ENCODE measurements at regions not wholly inside any gene's neighbourhood (a gene's known extent, or its start where the extent isn't known, plus 50 kb on each side); places are given as distances from the start of the nearest gene placed in this dataset.

DNA sequence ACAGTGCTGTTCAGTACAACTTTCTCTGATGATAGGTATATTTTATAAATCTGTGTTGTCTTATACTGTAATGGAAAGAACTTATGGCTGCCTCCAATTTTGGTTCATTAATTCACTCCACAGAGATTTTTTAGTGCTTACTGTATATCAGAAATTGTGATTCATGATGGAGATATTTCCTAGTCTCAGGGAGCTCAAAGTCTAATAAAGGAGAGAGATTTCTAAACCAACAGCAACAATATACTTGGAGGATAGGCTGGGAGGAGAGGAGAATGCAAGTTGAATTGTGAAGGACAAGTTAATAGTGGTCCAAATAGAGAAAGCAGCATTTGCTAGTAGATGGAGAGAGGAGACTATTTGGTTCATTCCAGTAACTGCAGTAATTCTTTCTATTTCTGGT is 63.5 kb downstream of the TANC2 start:
- CTCF ChIA-PET: interaction anchor here (0.6 to 1.1 kb wide), 2 partner anchors 377 to 396 kb away, joined by 3 read pairs; no protein-coding TSS in a partner anchor
- no peak overlapping the region for H3K4me3 Mint-ChIP-seq
- ATAC-seq: no peak
- H3K27ac Mint-ChIP-seq: no peak overlapping the region
- H3K27me3 Mint-ChIP-seq: no peaks in the 10 kb centered on the region
- DNase-seq: no peak
- TF ChIP-seq, protein P1, sequence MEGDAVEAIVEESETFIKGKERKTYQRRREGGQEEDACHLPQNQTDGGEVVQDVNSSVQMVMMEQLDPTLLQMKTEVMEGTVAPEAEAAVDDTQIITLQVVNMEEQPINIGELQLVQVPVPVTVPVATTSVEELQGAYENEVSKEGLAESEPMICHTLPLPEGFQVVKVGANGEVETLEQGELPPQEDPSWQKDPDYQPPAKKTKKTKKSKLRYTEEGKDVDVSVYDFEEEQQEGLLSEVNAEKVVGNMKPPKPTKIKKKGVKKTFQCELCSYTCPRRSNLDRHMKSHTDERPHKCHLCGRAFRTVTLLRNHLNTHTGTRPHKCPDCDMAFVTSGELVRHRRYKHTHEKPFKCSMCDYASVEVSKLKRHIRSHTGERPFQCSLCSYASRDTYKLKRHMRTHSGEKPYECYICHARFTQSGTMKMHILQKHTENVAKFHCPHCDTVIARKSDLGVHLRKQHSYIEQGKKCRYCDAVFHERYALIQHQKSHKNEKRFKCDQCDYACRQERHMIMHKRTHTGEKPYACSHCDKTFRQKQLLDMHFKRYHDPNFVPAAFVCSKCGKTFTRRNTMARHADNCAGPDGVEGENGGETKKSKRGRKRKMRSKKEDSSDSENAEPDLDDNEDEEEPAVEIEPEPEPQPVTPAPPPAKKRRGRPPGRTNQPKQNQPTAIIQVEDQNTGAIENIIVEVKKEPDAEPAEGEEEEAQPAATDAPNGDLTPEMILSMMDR (IDR thresholded peaks at IDR 0.05): no peak
- POLR2A ChIA-PET: no interaction called here
- peaks cover 3% of the 10 kb centered on the region for H3K4me1 Mint-ChIP-seq (ENCODE audit: low read depth)
- intact Hi-C loops (cut with micrococcal nuclease): no loop called here
- H3K36me3 Mint-ChIP-seq (ENCODE audit: low read depth): peaks cover 2% of the 10 kb centered on the region
- H3K9me3 Mint-ChIP-seq: no peaks in the 10 kb centered on the region

DNA sequence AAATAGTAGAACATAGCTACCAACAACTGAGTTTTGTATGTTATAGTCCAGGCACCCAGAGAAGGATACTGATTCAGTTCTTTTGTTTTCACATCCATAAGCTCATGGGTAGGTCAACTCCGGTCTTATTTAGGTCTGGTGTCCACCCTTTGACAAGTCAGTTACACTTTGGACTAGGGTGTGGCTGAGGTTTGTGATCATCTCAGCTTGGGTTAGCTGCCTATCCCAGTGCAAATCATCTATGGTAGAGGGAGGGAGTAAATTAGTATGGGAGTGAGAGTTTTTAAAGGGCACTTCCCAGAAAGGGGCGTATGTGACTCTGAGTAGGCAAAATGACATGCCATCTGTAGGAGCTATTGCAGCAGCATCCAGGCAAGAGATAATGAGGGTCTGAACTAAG is 66.1 kb downstream of the TANC2 start:
- peaks cover 2% of the 10 kb centered on the region for H3K36me3 Mint-ChIP-seq (ENCODE audit: low read depth)
- H3K27ac Mint-ChIP-seq: no peak overlapping the region
- TF ChIP-seq, protein P1 (IDR thresholded peaks at IDR 0.05): no peak
- CTCF ChIA-PET: interaction anchor here (1.9 to 2.1 kb wide), 2 partner anchors 10 to 12 kb away, joined by 4 to 5 read pairs; no protein-coding TSS in a partner anchor
- intact Hi-C loops (cut with micrococcal nuclease): no loop called here
- no peaks in the 10 kb centered on the region for H3K9me3 Mint-ChIP-seq
- H3K27me3 Mint-ChIP-seq: no peaks in the 10 kb centered on the region
- POLR2A ChIA-PET: no interaction called here
- DNase-seq: no peak
- no peak overlapping the region for H3K4me3 Mint-ChIP-seq
- ATAC-seq: no peak
- peaks cover 8% of the 10 kb centered on the region for H3K4me1 Mint-ChIP-seq (ENCODE audit: low read depth)

DNA sequence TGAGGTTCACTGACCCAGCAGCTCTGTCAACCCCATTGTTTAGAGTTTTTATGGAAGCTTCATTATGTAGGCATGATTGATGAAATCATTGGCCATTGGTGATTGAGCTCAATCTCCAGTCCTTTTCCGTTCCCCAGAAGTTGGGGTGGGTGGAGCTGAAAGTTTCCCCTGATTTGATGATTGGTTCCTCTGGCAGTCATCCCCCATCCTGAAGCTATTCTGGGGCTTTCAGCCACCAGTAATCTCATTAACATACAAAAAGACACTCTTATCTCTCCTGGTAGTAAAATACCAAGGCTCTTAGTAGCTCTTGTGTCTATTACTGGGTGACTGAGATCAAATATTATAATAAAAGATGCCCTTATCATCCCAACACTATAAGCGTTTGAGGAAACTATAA is 67.1 kb downstream of the TANC2 start:
- DNase-seq (no peak), ATAC-seq (no peak)
- Mint-ChIP-seq H3K9me3 (no peaks in the 10 kb centered on the region), H3K4me3 (no peak overlapping the region), H3K27me3 (no peaks in the 10 kb centered on the region), H3K36me3 (ENCODE audit: low read depth) (peaks cover 2% of the 10 kb centered on the region), H3K4me1 (ENCODE audit: low read depth) (peaks cover 8% of the 10 kb centered on the region), H3K27ac (no peak overlapping the region)
- CTCF ChIA-PET: interaction anchor here (2.1 kb wide), 1 partner anchor 9 kb away, joined by 5 read pairs; no protein-coding TSS in a partner anchor
- TF ChIP-seq, protein P1 (IDR thresholded peaks at IDR 0.05): no peak
- POLR2A ChIA-PET: no interaction called here
- intact Hi-C loops (cut with micrococcal nuclease): no loop called here

DNA sequence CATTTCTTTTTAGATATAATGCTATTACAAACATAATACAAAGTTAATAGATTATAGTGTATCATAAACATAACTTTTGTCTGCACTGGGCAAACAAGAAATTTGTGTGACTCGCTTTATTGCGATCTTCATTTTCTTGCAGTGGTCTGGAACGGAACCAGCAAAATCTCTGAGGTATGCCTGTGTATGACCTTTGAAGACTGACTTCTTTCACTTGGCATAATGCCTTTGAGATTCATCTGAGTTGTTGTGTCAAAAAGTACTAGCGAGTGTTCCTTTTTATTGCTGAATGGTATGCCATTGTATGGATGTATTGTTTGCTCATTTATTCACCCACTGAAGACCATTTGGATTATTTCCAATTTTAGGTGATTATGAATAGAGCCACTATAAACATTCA is 69.2 kb downstream of the TANC2 start:
- H3K9me3 Mint-ChIP-seq: no peaks in the 10 kb centered on the region
- no peaks in the 10 kb centered on the region for H3K27me3 Mint-ChIP-seq
- ChIA-PET CTCF (no interaction called here), POLR2A (no interaction called here)
- intact Hi-C loops (cut with micrococcal nuclease): no loop called here
- H3K4me3 Mint-ChIP-seq: no peak overlapping the region
- no peak overlapping the region for H3K27ac Mint-ChIP-seq
- TF ChIP-seq, protein P1 (IDR thresholded peaks at IDR 0.05): no peak
- ATAC-seq (no peak), DNase-seq (no peak)
- peaks cover 15% of the 10 kb centered on the region for H3K4me1 Mint-ChIP-seq (ENCODE audit: low read depth)
- H3K36me3 Mint-ChIP-seq (ENCODE audit: low read depth): peaks cover 2% of the 10 kb centered on the region

DNA sequence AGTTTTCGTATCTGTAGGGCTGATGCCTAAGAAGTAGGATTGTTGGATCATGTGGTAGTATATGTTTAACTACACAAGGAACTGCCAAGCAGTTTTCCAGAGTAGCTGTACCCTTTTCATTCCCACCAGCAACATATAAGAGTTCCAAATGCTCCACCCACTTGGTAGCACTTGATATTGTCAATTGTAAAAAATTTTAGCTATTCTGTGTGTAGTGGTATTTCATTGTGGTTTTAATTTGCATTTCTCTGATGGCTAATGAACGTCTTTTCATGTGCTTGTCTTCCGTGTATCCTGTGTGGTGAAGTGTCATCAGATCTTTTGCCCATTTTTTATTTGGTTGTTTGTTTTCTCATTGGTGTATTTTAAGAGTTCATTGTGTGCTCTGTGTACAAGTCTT is 69.7 kb downstream of the TANC2 start:
- DNase-seq (no peak), ATAC-seq (no peak)
- intact Hi-C loops (cut with micrococcal nuclease): no loop called here
- no peaks in the 10 kb centered on the region for H3K27me3 Mint-ChIP-seq
- TF ChIP-seq, protein P1 (IDR thresholded peaks at IDR 0.05): no peak
- peaks cover 17% of the 10 kb centered on the region for H3K4me1 Mint-ChIP-seq (ENCODE audit: low read depth)
- ChIA-PET POLR2A (no interaction called here), CTCF (no interaction called here)
- no peak overlapping the region for H3K4me3 Mint-ChIP-seq
- H3K27ac Mint-ChIP-seq: no peak overlapping the region
- H3K9me3 Mint-ChIP-seq: no peaks in the 10 kb centered on the region
- peaks cover 2% of the 10 kb centered on the region for H3K36me3 Mint-ChIP-seq (ENCODE audit: low read depth)

All from activated CD8-positive, alpha-beta T cell treated with anti-CD3 and anti-CD28 coated beads for 36 hours (primary cell).